ENCODE measurements at regions not wholly inside any gene's neighbourhood (a gene's known extent, or its start where the extent isn't known, plus 50 kb on each side); places are given as distances from the start of the nearest gene placed in this dataset.

DNA sequence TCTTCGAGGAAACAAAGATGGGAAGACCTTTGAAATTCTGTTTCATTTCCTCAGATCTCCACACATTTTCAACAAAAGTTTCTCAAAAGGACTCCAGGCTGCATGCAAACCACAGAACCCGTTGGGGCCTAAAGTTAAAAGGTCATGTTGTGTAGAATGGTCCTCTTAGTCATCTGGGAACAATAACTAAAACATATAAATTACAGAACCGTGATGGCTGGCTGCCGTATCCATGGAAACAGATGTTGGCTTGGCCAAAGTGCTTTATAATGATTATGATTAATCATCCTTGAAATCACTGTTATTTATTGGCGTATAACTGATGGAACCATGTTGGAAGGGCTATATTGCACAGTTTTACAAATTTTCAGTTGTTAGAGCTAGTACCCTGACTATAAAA is 182.8 kb upstream of the CRIM1 start:
- TF ChIP-seq, protein P1, sequence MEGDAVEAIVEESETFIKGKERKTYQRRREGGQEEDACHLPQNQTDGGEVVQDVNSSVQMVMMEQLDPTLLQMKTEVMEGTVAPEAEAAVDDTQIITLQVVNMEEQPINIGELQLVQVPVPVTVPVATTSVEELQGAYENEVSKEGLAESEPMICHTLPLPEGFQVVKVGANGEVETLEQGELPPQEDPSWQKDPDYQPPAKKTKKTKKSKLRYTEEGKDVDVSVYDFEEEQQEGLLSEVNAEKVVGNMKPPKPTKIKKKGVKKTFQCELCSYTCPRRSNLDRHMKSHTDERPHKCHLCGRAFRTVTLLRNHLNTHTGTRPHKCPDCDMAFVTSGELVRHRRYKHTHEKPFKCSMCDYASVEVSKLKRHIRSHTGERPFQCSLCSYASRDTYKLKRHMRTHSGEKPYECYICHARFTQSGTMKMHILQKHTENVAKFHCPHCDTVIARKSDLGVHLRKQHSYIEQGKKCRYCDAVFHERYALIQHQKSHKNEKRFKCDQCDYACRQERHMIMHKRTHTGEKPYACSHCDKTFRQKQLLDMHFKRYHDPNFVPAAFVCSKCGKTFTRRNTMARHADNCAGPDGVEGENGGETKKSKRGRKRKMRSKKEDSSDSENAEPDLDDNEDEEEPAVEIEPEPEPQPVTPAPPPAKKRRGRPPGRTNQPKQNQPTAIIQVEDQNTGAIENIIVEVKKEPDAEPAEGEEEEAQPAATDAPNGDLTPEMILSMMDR (IDR thresholded peaks at IDR 0.05): no peak
- TF ChIP-seq POLR2AphosphoS5 (IDR thresholded peaks at IDR 0.05) (no peak), POLR2A (IDR thresholded peaks at IDR 0.05) (no peak)

All from prostate gland (tissue), 2 donors.